ENCODE measurements at regions not wholly inside any gene's neighbourhood (a gene's known extent, or its start where the extent isn't known, plus 50 kb on each side); places are given as distances from the start of the nearest gene placed in this dataset.

GRCh38 chr10:105968666-105969065 lies 1195.8 kb downstream of the SORCS1 start:
- TF ChIP-seq SIN3A (conservative IDR thresholded peaks at IDR 0.05 in 1 of 2, IDR thresholded peaks at IDR 0.05 in 1 of 2; ENCODE audit: low read depth in 1 of 2, low read length in 2 of 2): no peak
- no peak for TF ChIP-seq POLR2AphosphoS5 (IDR thresholded peaks at IDR 0.05; ENCODE audit: low read depth, low read length)
- TF ChIP-seq CTCF (IDR thresholded peaks at IDR 0.05; ENCODE audit: control extremely low read depth in 1 of 3, insufficient read depth in 1 of 3, low read depth in 1 of 3, low read length in 3 of 3): no peak
- TF ChIP-seq RAD21 (IDR thresholded peaks at IDR 0.05 in 1 of 2, conservative IDR thresholded peaks at IDR 0.05 in 1 of 2; ENCODE audit: low read depth in 2 of 2, low read length in 2 of 2): no peak
- no peak for TF ChIP-seq HDAC6 (IDR thresholded peaks at IDR 0.05; ENCODE audit: low read depth, low read length)
